ENCODE measurements at regions not wholly inside any gene's neighbourhood (a gene's known extent, or its start where the extent isn't known, plus 50 kb on each side); places are given as distances from the start of the nearest gene placed in this dataset.

DNA sequence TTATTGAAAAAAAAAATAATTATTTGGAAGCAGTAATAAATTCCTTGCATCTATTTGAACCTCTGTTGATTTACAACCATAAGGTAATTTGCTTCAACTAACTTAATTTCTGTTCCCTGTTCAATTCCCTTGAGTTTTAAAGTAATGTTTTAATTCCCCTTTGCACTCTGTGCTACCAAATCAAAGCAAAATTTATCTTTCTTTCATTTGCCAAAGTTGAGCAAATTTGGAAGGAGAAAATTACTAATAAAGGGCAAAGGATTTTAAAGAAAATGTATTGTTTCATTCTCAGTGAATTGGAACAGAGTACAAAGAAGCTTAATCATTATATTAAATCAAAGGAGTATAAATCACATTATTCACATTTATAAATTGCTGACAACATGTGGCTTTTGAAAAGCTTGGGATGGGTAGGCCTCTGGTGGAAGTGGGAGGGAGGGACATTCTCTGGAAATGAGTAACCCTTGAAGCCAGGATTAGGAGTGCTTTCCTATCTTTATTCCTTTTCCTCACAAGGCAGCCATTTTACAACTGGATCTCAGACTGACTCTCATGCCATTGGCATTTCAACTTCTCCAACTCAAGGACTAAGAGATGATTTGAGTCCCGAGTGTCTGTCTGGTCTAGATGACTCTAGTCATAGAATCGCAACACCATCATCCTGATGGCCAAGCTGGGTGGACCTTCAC, 331.6 kb upstream of the DUSP10 start:
- TF ChIP-seq, protein P1, sequence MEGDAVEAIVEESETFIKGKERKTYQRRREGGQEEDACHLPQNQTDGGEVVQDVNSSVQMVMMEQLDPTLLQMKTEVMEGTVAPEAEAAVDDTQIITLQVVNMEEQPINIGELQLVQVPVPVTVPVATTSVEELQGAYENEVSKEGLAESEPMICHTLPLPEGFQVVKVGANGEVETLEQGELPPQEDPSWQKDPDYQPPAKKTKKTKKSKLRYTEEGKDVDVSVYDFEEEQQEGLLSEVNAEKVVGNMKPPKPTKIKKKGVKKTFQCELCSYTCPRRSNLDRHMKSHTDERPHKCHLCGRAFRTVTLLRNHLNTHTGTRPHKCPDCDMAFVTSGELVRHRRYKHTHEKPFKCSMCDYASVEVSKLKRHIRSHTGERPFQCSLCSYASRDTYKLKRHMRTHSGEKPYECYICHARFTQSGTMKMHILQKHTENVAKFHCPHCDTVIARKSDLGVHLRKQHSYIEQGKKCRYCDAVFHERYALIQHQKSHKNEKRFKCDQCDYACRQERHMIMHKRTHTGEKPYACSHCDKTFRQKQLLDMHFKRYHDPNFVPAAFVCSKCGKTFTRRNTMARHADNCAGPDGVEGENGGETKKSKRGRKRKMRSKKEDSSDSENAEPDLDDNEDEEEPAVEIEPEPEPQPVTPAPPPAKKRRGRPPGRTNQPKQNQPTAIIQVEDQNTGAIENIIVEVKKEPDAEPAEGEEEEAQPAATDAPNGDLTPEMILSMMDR (conservative IDR thresholded peaks at IDR 0.05; ENCODE audit: low read depth, low read length), result no peak
- Histone ChIP-seq H3K79me2 (ENCODE audit: insufficient read depth, low read depth) (no peaks in the 10 kb centered on the region), H3K36me3 (ENCODE audit: insufficient read depth) (no peaks in the 10 kb centered on the region), H4K20me1 (ENCODE audit: insufficient read depth) (no peaks in the 10 kb centered on the region), H3K4me2 (no peak overlapping the region), H3K9ac (no peak overlapping the region), H3K4me3 (IDR thresholded peaks at IDR 0.05; ENCODE audit: insufficient read depth, low read depth, low read length) (no peak overlapping the region), H3K27ac (no peak overlapping the region), H3K4me1 (ENCODE audit: low read depth, poor library complexity, severe bottlenecking) (no peaks in the 10 kb centered on the region), H2AFZ (ENCODE audit: low read depth) (no peak overlapping the region), H3K27me3 (ENCODE audit: insufficient read depth, low read depth) (no peaks in the 10 kb centered on the region)

DNA sequence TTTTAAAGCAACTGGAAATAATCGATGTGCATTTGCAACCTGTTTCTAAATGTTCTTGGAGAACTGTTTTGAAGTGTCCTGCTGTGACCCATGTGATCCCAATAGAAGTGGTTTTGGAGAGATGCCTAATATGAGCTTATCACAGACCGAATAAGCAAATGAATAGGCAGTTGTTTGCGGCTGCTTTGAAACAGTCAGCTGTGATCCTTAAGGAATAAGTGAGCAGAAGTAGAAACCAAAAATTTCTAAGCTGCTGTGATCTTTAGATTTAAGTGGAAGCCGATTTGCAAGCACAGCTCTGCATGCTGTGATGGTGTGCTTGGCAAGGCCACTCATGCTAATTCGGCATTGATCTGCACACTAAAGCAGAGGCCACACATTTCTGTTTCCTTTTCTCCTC, 329.5 kb upstream of the DUSP10 start:
- Histone ChIP-seq H3K4me3 (IDR thresholded peaks at IDR 0.05; ENCODE audit: insufficient read depth, low read depth, low read length) (no peak overlapping the region), H3K79me2 (ENCODE audit: insufficient read depth, low read depth) (no peaks in the 10 kb centered on the region), H3K27ac (no peak overlapping the region), H2AFZ (ENCODE audit: low read depth) (no peak overlapping the region), H3K4me1 (ENCODE audit: low read depth, poor library complexity, severe bottlenecking) (no peaks in the 10 kb centered on the region), H3K27me3 (ENCODE audit: insufficient read depth, low read depth) (no peaks in the 10 kb centered on the region), H4K20me1 (ENCODE audit: insufficient read depth) (no peaks in the 10 kb centered on the region), H3K36me3 (ENCODE audit: insufficient read depth) (no peaks in the 10 kb centered on the region), H3K4me2 (no peak overlapping the region), H3K9ac (no peak overlapping the region)
- TF ChIP-seq, protein P1 (conservative IDR thresholded peaks at IDR 0.05; ENCODE audit: low read depth, low read length), result no peak

DNA sequence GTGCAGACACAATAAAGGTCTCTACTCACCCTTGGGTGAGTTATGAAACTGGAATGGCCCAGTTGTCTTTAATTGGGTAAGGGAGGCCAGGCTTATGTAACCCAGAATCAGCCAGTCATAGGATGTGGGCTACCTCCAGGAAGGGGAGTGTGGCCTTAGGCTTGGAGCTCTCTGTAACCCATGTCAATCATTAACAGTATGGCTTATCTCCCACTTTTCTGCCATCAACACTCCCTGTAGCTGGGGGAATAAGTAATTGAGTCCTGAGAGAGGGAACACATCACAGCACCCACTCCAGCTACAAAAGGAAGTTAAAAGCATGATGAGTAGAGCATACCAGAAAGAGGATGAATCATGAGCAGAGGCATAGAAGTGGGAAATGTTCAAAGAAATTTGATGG, 327.0 kb upstream of the DUSP10 start:
- Histone ChIP-seq H3K4me3 (IDR thresholded peaks at IDR 0.05; ENCODE audit: insufficient read depth, low read depth, low read length) (no peak overlapping the region), H3K4me1 (ENCODE audit: low read depth, poor library complexity, severe bottlenecking) (no peaks in the 10 kb centered on the region), H2AFZ (ENCODE audit: low read depth) (no peak overlapping the region), H3K4me2 (no peak overlapping the region), H3K9ac (no peak overlapping the region), H3K27ac (no peak overlapping the region), H4K20me1 (ENCODE audit: insufficient read depth) (no peaks in the 10 kb centered on the region), H3K36me3 (ENCODE audit: insufficient read depth) (no peaks in the 10 kb centered on the region), H3K79me2 (ENCODE audit: insufficient read depth, low read depth) (no peaks in the 10 kb centered on the region), H3K27me3 (ENCODE audit: insufficient read depth, low read depth) (no peaks in the 10 kb centered on the region)
- TF ChIP-seq, protein P1 (conservative IDR thresholded peaks at IDR 0.05; ENCODE audit: low read depth, low read length), result no peak

DNA sequence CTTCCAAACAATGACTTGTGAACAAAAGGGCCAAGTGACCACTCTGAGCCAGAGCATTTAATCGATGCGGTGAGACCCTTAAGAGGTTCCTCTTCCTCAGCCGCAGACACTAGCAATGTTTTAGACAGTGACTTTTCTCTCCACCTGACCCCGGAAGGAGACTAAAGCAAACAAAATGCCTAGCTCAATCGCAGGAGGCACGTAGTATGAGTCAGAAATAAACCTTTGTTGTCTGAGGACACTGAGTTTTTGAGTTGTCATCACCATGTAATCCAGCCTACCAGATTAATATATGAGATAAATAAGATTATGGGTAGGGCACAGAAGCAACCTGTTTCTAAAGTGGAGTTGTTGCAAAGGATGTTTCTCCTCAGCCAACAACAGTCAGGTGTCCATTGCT, 326.2 kb upstream of the DUSP10 start:
- Histone ChIP-seq H3K4me3 (IDR thresholded peaks at IDR 0.05; ENCODE audit: insufficient read depth, low read depth, low read length) (no peak overlapping the region), H3K4me1 (ENCODE audit: low read depth, poor library complexity, severe bottlenecking) (no peaks in the 10 kb centered on the region), H3K79me2 (ENCODE audit: insufficient read depth, low read depth) (no peaks in the 10 kb centered on the region), H3K36me3 (ENCODE audit: insufficient read depth) (no peaks in the 10 kb centered on the region), H3K27ac (no peak overlapping the region), H4K20me1 (ENCODE audit: insufficient read depth) (no peaks in the 10 kb centered on the region), H3K4me2 (no peak overlapping the region), H3K9ac (no peak overlapping the region), H2AFZ (ENCODE audit: low read depth) (no peak overlapping the region), H3K27me3 (ENCODE audit: insufficient read depth, low read depth) (no peaks in the 10 kb centered on the region)
- TF ChIP-seq, protein P1 (conservative IDR thresholded peaks at IDR 0.05; ENCODE audit: low read depth, low read length), result no peak

All from KMS-11 (cell line).